ENCODE measurements at regions not wholly inside any gene's neighbourhood (a gene's known extent, or its start where the extent isn't known, plus 50 kb on each side); places are given as distances from the start of the nearest gene placed in this dataset.

DNA sequence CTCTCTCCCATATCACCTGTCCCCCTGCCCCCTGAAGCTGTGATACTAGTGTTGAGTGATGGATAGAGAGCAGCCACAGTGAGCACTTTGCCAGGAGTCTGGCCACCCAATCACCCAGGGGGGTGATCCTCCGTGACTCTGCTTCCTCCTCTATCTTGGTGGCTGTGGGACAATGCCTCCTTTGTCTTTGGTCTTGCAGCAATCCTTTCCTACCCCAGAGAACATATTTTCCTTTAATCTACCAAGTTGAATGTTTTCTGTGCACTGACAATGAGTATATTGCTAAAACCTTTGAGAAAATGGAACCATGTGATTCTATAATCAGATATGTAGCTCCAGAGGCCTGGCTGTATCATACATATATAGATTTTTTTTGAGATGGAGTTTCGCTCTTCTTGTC, 58.1 kb upstream of the HEPHL1 start:
- DNase-seq = no peak

DNA sequence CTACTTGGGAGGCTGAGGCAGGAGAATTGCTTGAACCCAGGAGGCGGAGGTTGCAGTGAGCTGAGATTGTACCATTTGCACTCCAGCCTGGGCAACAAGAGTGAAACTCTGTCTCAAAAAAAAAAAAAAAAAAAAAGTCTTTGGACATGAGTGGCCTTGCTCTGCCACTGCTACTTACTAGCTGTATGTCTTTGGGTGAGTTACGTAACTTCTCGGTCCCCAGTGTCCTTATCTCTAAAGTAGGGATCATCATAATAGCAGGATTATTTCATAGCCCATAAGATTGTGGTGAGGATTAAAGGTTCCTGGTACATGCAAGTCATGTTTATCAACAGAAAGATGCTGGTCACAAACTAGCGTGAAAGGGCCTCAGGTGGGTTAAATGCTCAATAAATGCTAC, 53.9 kb upstream of the HEPHL1 start:
- no peak for DNase-seq

DNA sequence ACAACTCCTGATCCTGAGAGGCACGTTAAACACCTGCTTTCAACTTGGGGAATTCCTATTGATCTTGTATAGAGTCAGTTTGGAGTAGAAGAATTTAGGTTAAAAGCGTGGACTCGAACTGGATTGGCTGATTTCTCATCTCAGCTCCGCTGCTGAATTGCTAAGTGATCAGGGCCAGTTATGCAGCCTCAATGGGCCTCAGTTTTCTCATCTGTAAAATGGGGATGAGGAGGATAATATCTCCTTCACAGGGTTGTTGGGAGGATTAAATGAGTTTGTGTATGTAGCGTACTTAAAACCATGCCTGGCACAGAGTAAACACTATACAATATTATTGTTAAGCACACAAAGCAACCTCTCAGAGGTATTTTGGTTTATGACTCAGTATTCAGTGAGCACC, 53.2 kb upstream of the HEPHL1 start:
- no peak for DNase-seq

DNA sequence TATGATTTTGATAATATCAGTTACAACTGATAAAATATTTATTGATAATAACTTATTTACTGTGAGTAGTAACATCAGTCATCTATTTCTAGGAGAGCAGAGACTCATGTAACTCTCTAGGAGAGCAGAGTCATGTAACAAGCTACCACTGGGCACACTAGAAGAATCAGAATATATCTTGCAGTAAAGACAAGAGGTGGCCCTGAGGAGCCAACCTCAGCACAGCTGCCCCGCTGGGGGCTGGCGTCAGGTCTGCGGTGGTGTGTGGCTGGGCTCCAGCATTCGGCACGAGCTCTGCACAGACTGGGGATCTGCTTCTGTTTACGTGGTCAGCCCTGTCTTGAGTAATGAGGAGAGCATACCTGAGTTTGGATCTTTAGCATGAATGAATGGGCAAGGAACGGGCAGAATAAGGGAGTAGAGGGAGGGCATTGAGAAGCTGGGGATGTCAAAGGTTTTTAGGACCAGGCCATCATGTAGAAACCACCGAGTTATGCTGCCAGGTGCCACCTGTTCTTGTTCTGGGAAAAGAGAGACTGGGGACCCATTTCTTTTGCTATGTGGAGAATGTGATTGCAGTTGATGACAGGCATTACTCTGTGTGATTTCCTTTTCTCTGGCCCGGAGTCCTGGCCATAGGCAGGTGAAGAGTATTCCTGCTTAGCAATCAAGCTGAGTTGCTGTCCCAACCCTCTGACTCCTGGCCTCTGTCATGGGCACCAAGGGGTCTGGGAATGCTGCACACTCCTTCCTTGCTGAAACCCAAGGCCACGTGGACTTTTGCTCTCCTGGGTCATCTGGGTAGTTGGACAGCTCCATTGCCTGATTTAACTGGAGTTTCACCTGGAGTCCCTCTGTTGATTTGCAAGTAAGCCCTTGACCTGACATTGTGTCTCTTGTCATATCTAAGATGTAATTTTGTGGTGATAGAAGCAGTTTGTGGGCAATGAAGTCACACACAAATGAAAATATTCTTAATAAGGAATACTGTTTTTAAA, 50.9 kb upstream of the HEPHL1 start:
- DNase-seq = no peak
